Panc1 (cell line): ENCODE measurements at regions not wholly inside any gene's neighbourhood (a gene's known extent, or its start where the extent isn't known, plus 50 kb on each side); places are given as distances from the start of the nearest gene placed in this dataset.

Experiments
- CTCF ChIP-seq: fragments of 450-650 bp; IDR thresholded peaks from 2 replicates; pipeline ENCODE4 v1.5.1; 2017; ENCODE audit warnings: mild to moderate bottlenecking
- POLR2AphosphoS5 ChIP-seq: IDR thresholded peaks from 2 replicates; pipeline ENCODE4 v1.6.1; 2012; ENCODE audit warnings: mild to moderate bottlenecking, low read depth, low read length, moderate library complexity
- REST ChIP-seq, 2 experiments: IDR thresholded peaks; 2 replicates each; pipeline ENCODE4 v1.6.1; 2011 to 2012; ENCODE audit warnings: low read depth in 2 of 2, control low read depth in 1 of 2, low read length in 1 of 2, mild to moderate bottlenecking in 1 of 2, moderate library complexity in 1 of 2; ENCODE audit not compliant: insufficient read depth in 1 of 2
- SIN3A ChIP-seq: IDR thresholded peaks from 2 replicates; pipeline ENCODE4 v1.6.1; 2012; ENCODE audit warnings: low read depth, mild to moderate bottlenecking, low read length, moderate library complexity, borderline replicate concordance; ENCODE audit not compliant: insufficient read depth
- TCF7L2 ChIP-seq: IDR thresholded peaks from 2 replicates; pipeline ENCODE4 v1.6.1; 2011; ENCODE audit warnings: mild to moderate bottlenecking, low read depth, low read length, inconsistent platforms

DNA sequence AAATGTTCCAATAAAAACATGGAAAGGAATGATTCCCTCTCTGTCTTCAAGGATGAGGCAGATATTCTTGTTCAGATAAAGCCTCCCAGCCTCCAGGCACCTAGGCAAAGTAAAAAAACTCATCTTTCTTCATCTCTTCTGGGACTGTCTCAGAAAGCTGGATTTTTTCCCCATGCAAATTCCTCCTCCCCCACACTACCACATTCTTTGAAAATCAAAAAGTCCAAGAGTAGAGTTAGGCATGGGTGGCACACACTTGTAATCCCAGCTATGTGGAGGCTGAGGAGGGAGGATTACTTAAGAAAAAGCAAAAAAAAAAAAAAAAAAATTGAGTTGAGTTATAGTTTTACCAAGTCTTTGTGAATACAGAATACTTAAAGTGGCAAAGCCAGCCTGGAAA lies 82.8 kb downstream of the GLUL start:
- no peak for TF ChIP-seq CTCF
- no peak for TF ChIP-seq REST (IDR thresholded peaks at IDR 0.05; ENCODE audit: insufficient read depth in 1 of 2, low read depth in 2 of 2, low read length in 1 of 2)
- no peak for TF ChIP-seq POLR2AphosphoS5
- TF ChIP-seq SIN3A: no peak
- TF ChIP-seq TCF7L2: no peak
